ENCODE measurements at regions not wholly inside any gene's neighbourhood (a gene's known extent, or its start where the extent isn't known, plus 50 kb on each side); places are given as distances from the start of the nearest gene placed in this dataset.
"Not testable (repeated sequence)": the region's sequence is repeated elsewhere in the genome, so short reads cannot be mapped to it uniquely, and the experiment has no call there.

GRCh38 chr12:53870117-53870516 is 68.5 kb upstream of the HOXC13 start:
- DNase-seq: no peak

GRCh38 chr12:53871367-53871766 is 67.3 kb upstream of the HOXC13 start:
- DNase-seq: no peak

DNA sequence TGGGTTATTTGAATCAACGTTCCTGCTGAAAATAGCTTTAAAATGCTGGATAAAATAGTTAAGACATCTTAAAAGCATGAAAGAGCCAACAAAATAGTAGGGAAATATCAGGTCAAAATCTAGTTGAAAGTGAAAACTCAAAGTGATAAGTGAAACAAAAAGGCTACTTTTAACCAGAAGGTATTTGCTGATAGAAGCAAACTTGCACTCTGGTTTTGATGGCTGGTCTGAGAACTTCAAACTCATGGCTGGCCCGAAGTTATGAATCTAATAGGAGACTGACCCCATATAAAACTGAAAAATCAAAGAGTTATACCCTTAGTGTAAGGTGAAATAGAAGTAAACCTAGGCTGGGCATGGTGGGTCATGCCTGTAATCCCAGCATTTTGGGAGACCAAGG is 66.3 kb upstream of the HOXC13 start:
- no peak for DNase-seq

DNA sequence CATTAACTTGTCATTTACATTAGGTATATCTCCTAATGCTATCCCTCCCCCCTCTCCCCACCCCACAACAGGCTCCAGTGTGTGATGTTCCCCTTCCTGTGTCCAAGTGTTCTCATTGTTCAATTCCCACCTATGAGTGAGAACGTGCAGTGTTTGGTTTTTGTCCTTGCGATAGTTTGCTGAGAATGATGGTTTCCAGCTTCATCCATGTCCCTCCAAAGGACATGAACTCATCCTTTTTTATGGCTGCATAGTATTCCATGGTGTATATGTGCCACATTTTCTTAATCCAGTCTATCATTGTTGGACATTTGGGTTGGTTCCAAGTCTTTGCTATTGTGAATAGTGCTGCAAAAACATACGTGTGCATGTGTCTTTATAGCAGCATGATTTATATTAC is 60.7 kb upstream of the HOXC13 start:
- DNase-seq: not testable (repeated sequence)

- DNase-seq: peak; percentile 21
These were observed 51.6 kb upstream of the HOXC13 start for GRCh38 chr12:53887006-53887405.

- no peak for DNase-seq
These were observed 50.8 kb upstream of the HOXC13 start for GRCh38 chr12:53887881-53888280.

Measured in renal pelvis (tissue), 1 donor.